DMS 273 (cell line): ENCODE measurements at regions not wholly inside any gene's neighbourhood (a gene's known extent, or its start where the extent isn't known, plus 50 kb on each side); places are given as distances from the start of the nearest gene placed in this dataset.
A peak's percentile ranks its signal among the peaks of the same experiment; 100 is the strongest.
"Not testable (repeated sequence)": the region's sequence is repeated elsewhere in the genome, so short reads cannot be mapped to it uniquely, and the experiment has no call there.

Experiments used
- DNase-seq: peaks from one replicate; lab custom pipeline; 2025; ENCODE audit not compliant: unreplicated experiment; lab: John Stamatoyannopoulos, UW

GRCh38 chr21:16215663-16216183 lies 485.9 kb downstream of the USP25 start:
- DNase-seq, result no peak

DNA sequence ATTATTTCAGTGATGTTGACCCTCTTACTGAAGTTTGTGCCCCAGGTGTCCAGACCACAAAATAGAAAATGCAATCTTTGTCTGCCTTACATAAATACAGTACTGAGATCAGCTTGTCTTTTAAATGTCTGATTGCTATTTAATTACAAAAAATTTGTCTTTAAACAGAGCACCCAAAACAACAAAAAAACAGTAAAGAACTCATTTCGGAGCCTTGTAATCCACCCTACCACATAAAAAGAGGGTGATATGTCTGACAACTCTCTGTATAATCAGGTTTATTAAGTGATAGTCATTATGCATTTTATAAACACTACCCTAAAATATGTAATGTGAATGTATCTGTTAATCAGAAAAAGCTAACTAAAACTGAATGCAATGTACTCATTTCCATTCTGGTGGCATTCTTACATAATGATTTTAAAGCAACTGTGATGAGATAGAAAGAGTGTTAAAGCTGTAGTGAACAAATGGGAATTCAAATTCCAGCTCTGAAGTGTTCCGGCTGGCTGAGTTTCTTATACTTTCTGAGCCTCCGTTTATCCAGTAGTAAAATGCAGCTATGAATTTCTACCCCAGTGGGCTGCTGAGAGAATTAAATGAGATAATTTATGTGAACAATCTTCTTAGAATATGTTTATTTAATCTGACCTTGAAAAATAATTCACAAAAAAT lies 486.6 kb downstream of the USP25 start:
- no peak for DNase-seq

- no peak for DNase-seq
These were observed 489.0 kb downstream of the USP25 start for GRCh38 chr21:16218682-16219343.

- not testable (repeated sequence) for DNase-seq
These were observed 495.0 kb downstream of the USP25 start for GRCh38 chr21:16224756-16225155.

- DNase-seq, result no peak
These were observed 510.0 kb downstream of the USP25 start for GRCh38 chr21:16239659-16240265.

- DNase-seq, result no peak
These were observed 511.2 kb downstream of the USP25 start for GRCh38 chr21:16241016-16241415.

DNA sequence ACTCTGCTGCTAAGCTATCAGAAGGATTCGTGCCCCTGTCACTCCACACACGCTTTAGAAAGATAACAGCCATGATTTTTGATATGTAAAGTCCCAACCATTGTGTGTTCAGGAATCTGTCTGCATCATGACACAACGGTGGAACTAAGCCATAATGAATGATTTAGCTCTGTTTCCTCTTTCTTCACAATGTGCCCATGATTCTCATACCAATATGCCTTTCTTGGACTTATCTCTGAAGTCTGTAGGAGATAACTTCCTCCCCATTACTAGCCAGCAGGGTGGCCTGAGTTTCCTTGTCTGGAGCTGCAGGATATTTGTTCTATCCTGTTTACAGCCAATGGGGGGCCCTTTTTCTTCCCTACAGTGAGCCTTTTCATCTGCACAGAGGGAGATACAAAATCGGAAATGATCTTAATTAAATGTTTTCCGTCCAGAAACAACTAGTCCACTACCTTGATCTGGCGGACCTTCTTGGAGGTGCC lies 511.7 kb downstream of the USP25 start:
- DNase-seq, result no peak

GRCh38 chr21:16243396-16243795 lies 513.6 kb downstream of the USP25 start:
- DNase-seq, result no peak

DNA sequence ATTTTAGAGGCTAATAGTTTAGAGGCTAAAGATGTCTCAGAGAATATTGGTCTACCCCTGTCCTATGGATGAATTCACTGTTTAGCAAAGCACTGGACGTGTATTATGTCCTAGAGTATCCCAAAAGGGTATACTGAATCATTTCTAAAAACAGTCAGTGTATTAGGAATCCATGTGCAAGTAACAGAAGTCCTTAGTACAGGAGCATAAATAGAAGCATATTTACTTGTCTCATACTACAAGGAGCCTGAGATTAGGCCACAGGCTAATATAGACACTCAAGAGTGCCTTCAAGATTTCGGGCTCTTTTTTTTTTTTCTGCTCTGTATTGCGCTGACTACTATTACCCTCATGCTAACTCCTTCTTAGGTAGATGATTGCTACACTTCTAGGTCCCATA lies 518.9 kb downstream of the USP25 start:
- DNase-seq, result no peak

DNA sequence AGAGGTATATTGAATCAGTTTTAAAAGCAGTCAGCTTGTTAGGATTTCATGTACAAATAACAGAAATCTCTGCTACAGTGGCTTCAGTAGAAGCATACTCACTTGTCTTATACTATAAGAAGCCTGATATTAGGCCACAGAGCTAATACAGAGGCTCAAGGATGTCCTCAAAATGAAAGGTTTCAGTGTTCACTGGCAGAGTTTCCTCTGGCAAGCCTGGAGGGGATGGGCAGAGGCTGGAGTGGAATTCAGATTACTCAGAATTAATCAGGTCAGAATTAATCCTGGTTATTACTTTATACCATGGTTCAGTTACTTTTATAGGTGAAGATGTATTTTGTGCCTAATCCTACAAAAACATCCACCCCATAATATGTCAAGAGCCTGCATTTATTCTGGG lies 520.5 kb downstream of the USP25 start:
- DNase-seq, result no peak

GRCh38 chr21:16258844-16259611 lies 529.2 kb downstream of the USP25 start:
- no peak for DNase-seq

DNA sequence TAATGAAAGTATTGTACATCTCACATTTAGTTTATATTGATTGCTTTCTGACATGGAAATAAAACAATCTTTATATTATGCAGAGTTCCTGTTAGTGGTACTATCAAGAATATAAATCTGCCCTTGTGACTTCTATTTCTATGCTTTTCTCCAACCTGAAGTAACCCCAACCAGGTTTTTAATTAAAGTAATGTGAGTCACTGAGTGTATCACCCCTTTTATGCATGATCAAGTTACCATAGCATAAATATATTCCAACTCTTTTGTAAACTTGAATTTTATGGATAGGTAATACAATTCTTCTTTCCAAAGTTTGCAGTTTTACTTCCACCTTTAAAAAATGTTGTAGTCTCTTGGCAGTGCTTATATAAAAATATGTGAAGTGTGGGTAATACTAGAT lies 532.3 kb downstream of the USP25 start:
- peak; percentile 2 for DNase-seq

DNA sequence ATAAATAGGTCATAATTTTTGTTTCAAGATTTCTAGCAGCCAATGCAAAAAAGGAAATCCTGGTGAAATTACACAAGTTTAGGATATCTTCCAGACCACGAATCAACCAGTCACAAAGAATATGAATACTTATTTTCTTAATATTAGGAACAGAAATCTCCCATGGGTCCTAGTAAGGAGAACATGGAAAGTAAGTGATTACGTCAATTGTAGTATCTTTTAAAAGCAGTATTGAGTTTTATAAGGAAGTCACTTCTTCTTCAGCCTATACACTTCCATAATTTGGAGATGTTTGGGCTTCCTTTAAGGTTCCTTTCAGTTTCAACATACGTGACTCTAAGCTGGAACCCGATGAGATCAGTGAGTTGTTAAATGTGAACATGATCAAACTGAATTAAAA lies 534.5 kb downstream of the USP25 start:
- DNase-seq, result no peak

DNA sequence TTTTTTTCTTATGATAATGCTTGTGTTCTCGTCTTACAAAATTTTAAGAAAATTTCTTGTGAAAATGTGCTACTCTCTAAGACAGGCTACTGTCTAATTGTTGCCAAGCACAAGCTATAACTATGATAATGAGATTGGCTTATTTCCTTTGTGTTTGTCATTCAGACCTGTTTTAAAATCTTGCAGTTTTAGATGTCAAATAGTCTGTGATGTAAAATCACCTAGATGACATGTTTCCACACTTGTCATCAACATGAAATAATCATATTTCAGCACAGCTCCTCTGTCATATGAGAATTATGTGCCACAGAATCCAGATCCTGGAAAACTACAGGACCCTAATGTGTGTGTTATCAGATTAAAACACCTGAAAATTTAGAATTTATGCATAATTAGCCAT lies 539.7 kb downstream of the USP25 start:
- no peak for DNase-seq

DNA sequence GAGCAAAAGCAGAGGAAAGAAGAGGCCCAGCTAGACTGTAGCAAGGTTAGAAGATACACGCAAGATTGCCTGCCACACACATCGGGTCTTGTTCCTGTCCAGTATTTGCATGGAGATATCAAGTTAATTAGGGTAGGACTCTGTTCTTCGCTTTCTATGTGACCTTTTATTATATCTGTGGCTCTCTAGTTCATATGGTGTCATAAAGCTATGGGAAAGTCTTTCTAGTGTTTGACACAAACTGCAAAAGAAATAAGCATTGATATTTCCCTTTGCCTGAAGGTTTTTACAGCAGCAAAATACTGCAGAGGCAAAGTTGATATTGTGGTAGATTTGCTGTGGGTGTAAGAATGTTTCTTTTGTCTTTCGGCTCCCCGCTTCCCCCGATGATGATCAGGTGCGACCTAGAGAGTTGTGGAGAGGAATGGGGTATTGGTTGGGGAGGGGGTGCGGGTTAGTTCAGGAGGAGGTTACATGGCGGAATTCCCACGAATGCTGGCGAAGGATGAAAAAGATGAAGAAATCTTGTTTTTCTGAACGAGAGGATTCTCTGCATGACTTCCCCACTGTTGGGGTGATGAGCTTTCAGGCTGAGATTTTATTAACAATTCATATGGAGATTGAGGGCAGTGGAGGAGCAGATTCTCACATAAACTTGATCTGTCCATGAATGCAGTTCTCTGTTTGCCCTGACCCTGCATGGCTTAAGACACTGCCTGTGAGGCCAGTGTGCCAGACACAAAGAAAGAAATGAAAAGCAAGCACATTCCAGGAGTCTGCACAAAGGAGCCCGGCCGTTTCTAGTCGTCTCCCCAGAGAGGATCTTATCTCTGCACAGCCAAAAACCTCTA lies 550.2 kb downstream of the USP25 start:
- no peak for DNase-seq

DNA sequence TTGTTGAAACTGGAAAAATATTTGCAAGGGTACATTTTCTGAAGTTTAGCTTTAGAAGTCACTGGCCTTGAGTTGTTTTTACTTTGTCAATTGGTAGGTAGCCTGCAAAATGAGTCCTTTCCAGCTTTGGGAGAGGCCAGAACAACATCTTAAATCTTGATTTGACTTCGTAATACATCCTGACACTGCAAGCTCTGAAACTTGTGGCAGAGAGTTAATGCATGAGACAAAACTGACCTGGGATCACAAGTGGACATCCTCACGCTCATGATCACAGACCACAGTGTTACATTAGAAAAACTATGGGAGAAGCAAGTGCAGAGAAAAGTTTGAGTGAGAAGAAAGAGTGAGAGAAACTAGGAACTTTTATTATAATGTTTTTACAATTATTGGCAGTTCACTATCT lies 550.9 kb downstream of the USP25 start:
- DNase-seq, result no peak

- DNase-seq, result no peak
These were observed 553.7 kb downstream of the USP25 start for GRCh38 chr21:16283516-16283915.

- DNase-seq, result no peak
These were observed 555.9 kb downstream of the USP25 start for GRCh38 chr21:16285605-16286126.

DNA sequence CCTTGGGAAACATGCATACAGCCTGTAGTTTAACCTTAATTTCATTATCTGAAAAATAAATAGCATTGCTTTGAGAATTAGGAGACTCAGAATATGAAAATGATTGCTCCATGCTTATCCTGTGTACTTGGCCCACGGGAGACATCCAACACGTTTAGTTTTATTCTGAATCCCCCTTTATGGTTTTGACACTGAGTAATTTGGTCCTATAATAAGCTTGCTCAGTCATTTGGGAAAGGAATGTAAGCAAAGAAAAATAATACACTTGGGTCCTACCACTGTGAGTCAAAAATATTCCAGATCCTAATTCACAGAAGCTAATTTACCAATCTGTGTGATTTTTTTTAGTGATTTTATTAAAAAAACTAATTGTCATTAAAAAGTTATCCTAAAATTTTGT lies 557.3 kb downstream of the USP25 start:
- no peak for DNase-seq

- no peak for DNase-seq
These were observed 561.5 kb downstream of the USP25 start for GRCh38 chr21:16291296-16291695.
